ENCODE measurements at regions not wholly inside any gene's neighbourhood (a gene's known extent, or its start where the extent isn't known, plus 50 kb on each side); places are given as distances from the start of the nearest gene placed in this dataset.

DNA sequence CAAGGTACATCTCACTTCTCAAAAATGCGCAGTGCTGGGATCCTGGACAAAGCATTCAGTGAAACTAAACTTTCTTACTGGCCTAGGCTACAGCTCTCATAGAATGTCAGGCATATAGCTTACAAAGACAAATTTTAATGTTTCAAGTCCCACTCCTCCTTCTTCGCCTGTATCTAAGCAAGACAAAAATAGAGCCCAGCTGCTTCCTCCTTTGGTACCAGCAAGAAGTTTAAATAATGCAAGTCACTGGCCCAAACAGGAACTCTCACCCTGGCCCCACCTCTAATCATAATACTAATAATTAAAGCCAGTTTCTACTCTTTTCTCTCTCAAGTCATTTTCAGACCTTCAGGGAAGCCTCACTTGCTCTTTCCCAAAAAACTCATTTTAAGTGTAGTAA lies 1267.9 kb downstream of the MRPL39 start:
- TF ChIP-seq POLR2AphosphoS5 (IDR thresholded peaks at IDR 0.05) (no peak), POLR2A (IDR thresholded peaks at IDR 0.05) (no peak)
- TF ChIP-seq, protein P1, sequence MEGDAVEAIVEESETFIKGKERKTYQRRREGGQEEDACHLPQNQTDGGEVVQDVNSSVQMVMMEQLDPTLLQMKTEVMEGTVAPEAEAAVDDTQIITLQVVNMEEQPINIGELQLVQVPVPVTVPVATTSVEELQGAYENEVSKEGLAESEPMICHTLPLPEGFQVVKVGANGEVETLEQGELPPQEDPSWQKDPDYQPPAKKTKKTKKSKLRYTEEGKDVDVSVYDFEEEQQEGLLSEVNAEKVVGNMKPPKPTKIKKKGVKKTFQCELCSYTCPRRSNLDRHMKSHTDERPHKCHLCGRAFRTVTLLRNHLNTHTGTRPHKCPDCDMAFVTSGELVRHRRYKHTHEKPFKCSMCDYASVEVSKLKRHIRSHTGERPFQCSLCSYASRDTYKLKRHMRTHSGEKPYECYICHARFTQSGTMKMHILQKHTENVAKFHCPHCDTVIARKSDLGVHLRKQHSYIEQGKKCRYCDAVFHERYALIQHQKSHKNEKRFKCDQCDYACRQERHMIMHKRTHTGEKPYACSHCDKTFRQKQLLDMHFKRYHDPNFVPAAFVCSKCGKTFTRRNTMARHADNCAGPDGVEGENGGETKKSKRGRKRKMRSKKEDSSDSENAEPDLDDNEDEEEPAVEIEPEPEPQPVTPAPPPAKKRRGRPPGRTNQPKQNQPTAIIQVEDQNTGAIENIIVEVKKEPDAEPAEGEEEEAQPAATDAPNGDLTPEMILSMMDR (IDR thresholded peaks at IDR 0.05): no peak
